Bronchial epithelial cell (primary cell): ENCODE measurements at regions not wholly inside any gene's neighbourhood (a gene's known extent, or its start where the extent isn't known, plus 50 kb on each side); places are given as distances from the start of the nearest gene placed in this dataset.
"Not testable (repeated sequence)": the region's sequence is repeated elsewhere in the genome, so short reads cannot be mapped to it uniquely, and the experiment has no call there.

Source experiments
- DNase-seq: peaks from one replicate; pipeline ENCODE4 v3.0.0-alpha.2; 2010; ENCODE audit warnings: low read depth
- FAIRE-seq: peaks from 2 replicates; lab custom pipeline; 2011; peaks lifted over from hg19 to GRCh38; lab: Jason Lieb, UNC
- H3K27me3 ChIP-seq: 2 replicates; pipeline ENCODE4 v1.5.1; 2011; ENCODE audit warnings: low read length; ENCODE audit not compliant: control insufficient read depth, insufficient read depth
- H3K36me3 ChIP-seq: 2 replicates; pipeline ENCODE4 v1.5.1; 2011; ENCODE audit warnings: low read length; ENCODE audit not compliant: control insufficient read depth, insufficient read depth
- H3K4me3 ChIP-seq: 2 replicates; pipeline ENCODE4 v1.5.1; 2011; ENCODE audit warnings: mild to moderate bottlenecking, low read depth, low read length, control low read depth
- CTCF ChIP-seq: IDR thresholded peaks from 2 replicates; pipeline ENCODE4 v1.5.1; 2011; ENCODE audit warnings: mild to moderate bottlenecking, moderate library complexity, low read length, control low read depth, inconsistent platforms; ENCODE audit not compliant: insufficient read depth, severe bottlenecking

- no peak for FAIRE-seq
- Histone ChIP-seq H3K4me3 (no peak overlapping the region), H3K36me3 (no peaks in the 10 kb centered on the region), H3K27me3 (no peaks in the 10 kb centered on the region)
- DNase-seq = no peak
- TF ChIP-seq CTCF = no peak
These were observed 717.8 kb upstream of the HS3ST5 start for GRCh38 chr6:115060581-115060980.

GRCh38 chr6:115058414-115059211 is 715.8 kb upstream of the HS3ST5 start:
- FAIRE-seq = no peak
- Histone ChIP-seq H3K4me3 (no peak overlapping the region), H3K36me3 (no peaks in the 10 kb centered on the region), H3K27me3 (no peaks in the 10 kb centered on the region)
- no peak for TF ChIP-seq CTCF
- DNase-seq = no peak

- no peak for TF ChIP-seq CTCF
- no peak overlapping the region for H3K4me3 ChIP-seq
- no peaks in the 10 kb centered on the region for H3K36me3 ChIP-seq
- DNase-seq (no peak), FAIRE-seq (no peak)
- no peaks in the 10 kb centered on the region for H3K27me3 ChIP-seq
These were observed 712.8 kb upstream of the HS3ST5 start for GRCh38 chr6:115055579-115055978.

- FAIRE-seq, DNase-seq, H3K4me3 ChIP-seq, H3K36me3 ChIP-seq, H3K27me3 ChIP-seq: not testable (repeated sequence)
These were observed 711.4 kb upstream of the HS3ST5 start for GRCh38 chr6:115054242-115054641.

GRCh38 chr6:115053169-115053860 is 710.5 kb upstream of the HS3ST5 start:
- TF ChIP-seq CTCF = no peak
- Histone ChIP-seq H3K4me3 (no peak overlapping the region), H3K27me3 (no peaks in the 10 kb centered on the region), H3K36me3 (no peaks in the 10 kb centered on the region)
- FAIRE-seq = no peak
- no peak for DNase-seq

- no peak for DNase-seq
- Histone ChIP-seq H3K36me3 (no peaks in the 10 kb centered on the region), H3K27me3 (no peaks in the 10 kb centered on the region), H3K4me3 (no peak overlapping the region)
- TF ChIP-seq CTCF = no peak
- FAIRE-seq = no peak
These were observed 673.8 kb upstream of the HS3ST5 start for GRCh38 chr6:115016593-115016992.
